GM21717 (cell line): ENCODE measurements at regions not wholly inside any gene's neighbourhood (a gene's known extent, or its start where the extent isn't known, plus 50 kb on each side); places are given as distances from the start of the nearest gene placed in this dataset.

Experiments
- ATAC-seq: cut with Tn5 transposase; IDR thresholded peaks from one replicate; pipeline ENCODE4 v1.9.1; 2021; ENCODE audit warnings: mild to moderate bottlenecking, moderate library complexity; ENCODE audit not compliant: unreplicated experiment

DNA sequence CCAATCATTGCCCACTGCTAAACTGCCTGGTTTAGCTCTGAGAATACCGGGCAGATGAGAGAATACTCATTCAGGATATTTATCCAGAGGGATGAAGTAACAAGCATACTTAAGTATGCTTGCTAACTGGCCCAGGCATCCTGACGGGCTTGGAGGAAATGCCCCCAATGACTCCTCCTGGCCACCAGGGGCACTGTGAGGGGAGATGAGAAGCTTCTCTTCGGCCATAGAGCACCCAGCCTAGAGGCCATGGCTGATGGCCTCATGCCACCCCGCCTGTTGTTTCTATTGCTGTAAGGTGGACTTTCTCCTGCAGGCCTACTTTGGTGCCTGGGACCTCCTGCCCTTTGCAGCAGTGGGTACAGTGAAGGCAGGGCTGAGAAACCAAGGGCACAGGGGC is 134.5 kb upstream of the FSTL4 start:
- no peak for ATAC-seq

DNA sequence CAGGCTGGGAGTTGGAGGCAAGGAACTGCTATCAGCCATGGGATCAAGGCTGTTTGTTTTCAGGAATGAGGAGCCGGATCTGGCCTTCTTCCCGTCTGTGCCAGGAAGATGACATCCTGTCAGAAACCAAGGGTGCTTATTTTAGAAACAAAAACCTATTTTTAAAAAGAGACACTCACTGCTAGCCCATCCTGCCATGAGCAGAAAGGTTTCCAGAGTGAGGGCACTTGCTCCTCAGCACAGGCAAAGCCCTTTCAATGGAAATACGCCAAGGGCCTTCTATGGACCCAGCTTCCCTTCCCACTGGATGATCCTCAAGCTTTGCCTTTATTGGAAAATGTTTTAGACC is 132.6 kb upstream of the FSTL4 start:
- no peak for ATAC-seq

DNA sequence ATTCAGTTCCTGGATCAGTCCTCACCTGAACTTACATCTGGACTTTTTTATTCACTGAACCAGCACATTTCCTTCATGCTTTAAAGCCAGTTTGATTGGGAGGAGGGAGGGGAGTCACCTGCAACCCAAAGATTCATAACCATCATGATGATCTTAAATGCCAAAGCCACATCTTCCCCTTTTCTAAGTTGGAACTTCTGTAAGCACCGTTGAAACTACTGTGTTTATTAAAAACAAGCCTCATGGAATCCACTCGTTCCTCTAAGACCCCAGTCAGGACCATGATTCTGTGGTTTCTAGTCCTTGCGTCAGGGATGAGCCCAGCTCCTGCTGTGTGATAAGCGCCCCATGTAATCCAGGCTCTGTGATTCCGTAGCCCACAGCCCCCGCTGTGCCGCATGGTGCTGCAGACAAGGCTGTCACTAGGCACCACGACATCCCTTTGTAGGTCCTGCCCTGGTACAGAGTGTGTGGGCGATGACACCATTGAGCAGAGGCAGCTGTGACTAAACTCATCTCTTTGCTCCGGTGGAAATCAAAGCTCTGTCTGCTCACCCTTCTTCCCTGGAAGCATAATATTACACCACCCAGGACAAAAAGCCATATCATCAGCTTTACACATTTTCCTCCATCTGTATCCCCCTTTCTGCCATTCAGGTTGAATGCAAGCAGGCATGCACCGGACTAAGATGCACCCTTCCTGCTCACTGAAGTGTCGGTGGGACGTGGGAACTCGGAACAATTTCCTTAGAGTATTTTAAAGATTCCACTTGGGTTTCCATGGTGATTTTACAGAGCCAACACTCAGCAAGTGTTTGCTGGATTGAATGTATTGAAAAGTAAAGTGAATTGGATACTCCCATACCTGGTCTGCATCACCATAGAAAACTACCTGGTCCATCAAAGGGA is 132.0 kb upstream of the FSTL4 start:
- no peak for ATAC-seq

- ATAC-seq, result no peak
Observed at GRCh38 chr5:133742431-133742988, 130.2 kb upstream of the FSTL4 start.

DNA sequence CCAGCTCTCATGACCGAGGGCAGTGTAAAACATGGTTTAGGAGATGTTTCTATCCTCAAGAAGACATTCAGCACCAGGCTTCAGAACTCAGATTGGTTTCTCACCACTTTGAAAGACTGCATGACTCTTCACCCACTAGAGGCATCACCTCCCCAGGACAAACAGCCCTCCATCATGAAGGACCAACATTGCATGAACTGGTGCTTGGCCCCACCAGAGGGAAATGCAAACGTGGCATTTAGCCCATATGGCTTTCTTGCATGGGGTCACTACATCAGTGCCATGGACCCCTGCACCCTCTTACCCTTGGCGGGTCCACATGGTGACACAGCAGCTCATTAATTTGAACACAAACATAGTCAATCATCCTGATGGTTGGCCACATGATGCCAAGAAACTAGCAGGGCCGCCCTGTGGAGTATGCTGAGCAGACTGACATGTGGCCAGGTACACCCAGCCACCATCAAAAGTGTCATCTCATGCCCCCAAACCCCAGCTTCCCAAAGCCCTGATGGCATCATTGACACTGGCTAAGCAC is 129.5 kb upstream of the FSTL4 start:
- no peak for ATAC-seq

GRCh38 chr5:133741396-133741795 is 129.1 kb upstream of the FSTL4 start:
- ATAC-seq, result no peak

GRCh38 chr5:133739181-133739780 is 126.9 kb upstream of the FSTL4 start:
- ATAC-seq, result no peak

DNA sequence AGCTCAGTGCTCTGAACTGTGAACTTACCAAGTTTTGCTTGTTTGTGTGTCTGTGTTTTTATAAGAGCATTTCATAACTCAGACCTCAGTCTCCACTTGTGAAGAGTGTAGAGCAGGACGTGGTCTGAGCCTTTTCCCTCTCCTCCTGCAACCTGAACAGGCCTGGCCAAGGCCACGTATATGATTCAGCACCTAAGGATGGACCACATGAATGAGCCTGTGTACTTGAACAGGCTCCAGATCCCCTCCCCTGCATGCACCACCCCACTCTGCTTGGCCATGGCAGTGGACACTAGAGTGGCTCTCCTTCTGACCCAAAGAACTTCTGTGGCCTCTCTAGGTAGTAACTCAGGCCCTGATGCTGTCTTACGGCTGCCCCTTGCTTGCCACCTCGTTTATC is 125.9 kb upstream of the FSTL4 start:
- ATAC-seq, result no peak

GRCh38 chr5:133736512-133736911 is 124.2 kb upstream of the FSTL4 start:
- no peak for ATAC-seq

DNA sequence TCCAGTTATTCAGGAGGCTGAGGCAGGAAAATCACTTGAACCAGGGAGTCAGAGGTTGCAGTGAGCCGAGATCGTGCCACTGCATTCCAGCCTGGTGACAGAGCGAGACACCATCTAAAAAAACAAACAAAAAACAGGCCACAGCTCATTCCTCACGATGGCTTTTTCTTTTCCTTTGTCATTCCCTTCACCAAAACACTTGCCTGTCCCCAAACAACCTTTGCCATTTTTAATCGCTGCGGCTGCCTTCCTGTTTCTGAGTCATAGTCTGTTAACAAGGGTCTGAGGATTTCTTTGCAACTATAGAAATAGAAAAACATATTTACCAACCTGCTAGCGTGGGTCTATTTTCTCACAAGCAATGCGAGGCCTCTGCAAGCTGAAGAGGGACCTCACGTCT is 123.0 kb upstream of the FSTL4 start:
- ATAC-seq, result no peak

GRCh38 chr5:133734916-133735315 is 122.6 kb upstream of the FSTL4 start:
- no peak for ATAC-seq

DNA sequence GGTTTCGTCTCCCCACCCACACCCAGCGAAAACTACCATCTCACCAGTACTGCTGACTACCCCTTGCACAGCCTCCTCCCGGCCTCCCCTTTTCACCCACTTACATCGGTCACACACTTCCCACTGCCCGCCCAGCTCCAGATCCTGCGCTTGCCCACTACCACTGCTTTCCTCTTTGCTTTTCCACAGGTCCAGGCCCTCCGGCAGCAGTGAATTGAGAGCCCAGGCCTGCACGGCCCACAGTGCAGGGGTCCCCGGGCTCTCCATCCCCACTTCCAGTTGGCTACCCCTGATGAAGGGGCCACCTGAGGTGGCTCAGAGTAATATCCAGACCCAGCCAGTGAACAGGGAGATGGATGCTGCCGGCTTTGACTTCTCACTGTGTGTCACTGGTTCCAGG is 120.2 kb upstream of the FSTL4 start:
- no peak for ATAC-seq

- ATAC-seq, result no peak
Observed at GRCh38 chr5:133731951-133732350, 119.6 kb upstream of the FSTL4 start.

GRCh38 chr5:133730866-133731265 is 118.5 kb upstream of the FSTL4 start:
- ATAC-seq, result no peak

- ATAC-seq, result no peak
Observed at GRCh38 chr5:133730346-133730745, 118.0 kb upstream of the FSTL4 start.

- ATAC-seq, result no peak
Observed at GRCh38 chr5:133729800-133730199, 117.5 kb upstream of the FSTL4 start.

- ATAC-seq, result no peak
Observed at GRCh38 chr5:133728475-133728874, 116.1 kb upstream of the FSTL4 start.

DNA sequence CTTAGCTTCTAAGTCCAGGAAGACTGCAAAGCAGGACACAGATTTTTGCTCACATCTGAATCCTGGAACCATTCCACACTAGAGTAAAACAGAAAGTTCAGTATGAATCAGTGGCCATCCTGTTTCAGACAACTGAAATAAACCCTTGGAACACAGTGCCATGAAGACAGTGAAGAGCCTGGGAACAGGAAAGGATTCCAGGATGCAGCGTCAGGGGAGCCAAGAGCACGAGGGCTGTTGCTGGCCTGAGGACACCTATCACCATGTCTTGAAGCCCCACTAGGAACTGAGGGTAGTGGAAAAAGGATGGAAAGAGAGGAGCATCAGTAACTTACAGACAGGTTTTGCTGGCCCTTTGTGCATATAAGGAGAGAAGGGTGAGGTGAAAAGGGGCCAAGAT is 115.3 kb upstream of the FSTL4 start:
- no peak for ATAC-seq

DNA sequence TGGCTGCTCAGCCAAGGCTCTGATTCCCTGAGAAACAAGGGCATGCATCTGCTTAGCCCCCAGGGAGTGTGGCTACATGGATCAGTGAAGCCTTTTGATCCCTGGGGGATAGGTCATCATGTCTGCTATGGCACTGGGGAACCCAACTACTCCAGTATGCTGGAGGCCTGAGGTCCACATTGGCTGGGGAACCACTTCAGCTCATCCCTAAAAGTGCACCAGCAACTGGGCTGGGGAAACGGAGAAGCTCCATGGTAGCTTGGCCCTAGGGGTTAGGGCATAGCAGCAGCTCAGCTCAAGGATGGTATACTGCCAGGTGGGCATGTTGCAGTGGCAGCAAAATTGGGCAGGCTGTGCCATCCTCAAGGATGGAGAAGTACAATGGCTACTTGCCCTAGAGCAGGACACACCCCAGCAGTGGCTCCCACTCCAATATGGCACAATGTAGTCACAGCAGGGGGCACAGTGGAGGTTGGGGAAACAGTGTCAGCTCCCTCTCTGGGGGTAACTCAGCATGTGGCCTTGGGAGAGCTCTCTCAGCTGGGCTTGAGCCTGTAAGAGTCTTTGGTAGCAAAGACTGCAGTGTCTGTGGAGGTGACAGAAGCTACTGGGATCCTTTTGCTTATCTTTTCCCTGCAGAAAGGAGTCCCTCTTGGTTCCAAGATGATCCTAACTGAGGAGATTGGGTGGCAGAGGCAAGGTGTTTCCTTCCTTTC is 111.5 kb upstream of the FSTL4 start:
- no peak for ATAC-seq

- ATAC-seq, result no peak
Observed at GRCh38 chr5:133723126-133723525, 110.8 kb upstream of the FSTL4 start.

GRCh38 chr5:133721365-133721764 is 109.0 kb upstream of the FSTL4 start:
- ATAC-seq, result no peak
